GM18867 (cell line): ENCODE measurements at regions not wholly inside any gene's neighbourhood (a gene's known extent, or its start where the extent isn't known, plus 50 kb on each side); places are given as distances from the start of the nearest gene placed in this dataset.
"Not testable (repeated sequence)": the region's sequence is repeated elsewhere in the genome, so short reads cannot be mapped to it uniquely, and the experiment has no call there.

Experiments
- ATAC-seq: cut with Tn5 transposase; IDR thresholded peaks from one replicate; pipeline ENCODE4 v1.9.1; 2021; ENCODE audit warnings: mild to moderate bottlenecking, moderate library complexity; ENCODE audit not compliant: unreplicated experiment

- ATAC-seq = no peak
Observed at GRCh38 chr7:127530148-127530547, 55.2 kb downstream of the GCC1 start.

GRCh38 chr7:127527561-127527960 is 57.8 kb downstream of the GCC1 start:
- no peak for ATAC-seq

GRCh38 chr7:127525866-127526480 is 59.4 kb downstream of the GCC1 start:
- no peak for ATAC-seq

- no peak for ATAC-seq
Observed at GRCh38 chr7:127516320-127516719, 69.1 kb downstream of the GCC1 start.

- ATAC-seq = no peak
Observed at GRCh38 chr7:127514499-127514898, 70.9 kb downstream of the GCC1 start.

GRCh38 chr7:127513311-127513710 is 72.1 kb downstream of the GCC1 start:
- ATAC-seq = no peak

- no peak for ATAC-seq
Observed at GRCh38 chr7:127512663-127513062, 72.7 kb downstream of the GCC1 start.

GRCh38 chr7:127504715-127505114 is 80.7 kb downstream of the GCC1 start:
- ATAC-seq = no peak

GRCh38 chr7:127501817-127502216 is 83.6 kb downstream of the GCC1 start:
- no peak for ATAC-seq

GRCh38 chr7:127487381-127487780 is 94.9 kb upstream of the ZNF800 start:
- no peak for ATAC-seq

- ATAC-seq = no peak
Observed at GRCh38 chr7:127486654-127487053, 94.1 kb upstream of the ZNF800 start.

- no peak for ATAC-seq
Observed at GRCh38 chr7:127485482-127485881, 93.0 kb upstream of the ZNF800 start.

GRCh38 chr7:127484954-127485353 is 92.4 kb upstream of the ZNF800 start:
- ATAC-seq = no peak

- no peak for ATAC-seq
Observed at GRCh38 chr7:127478461-127478860, 86.0 kb upstream of the ZNF800 start.

GRCh38 chr7:127478024-127478355 is 85.5 kb upstream of the ZNF800 start:
- no peak for ATAC-seq

- ATAC-seq = no peak
Observed at GRCh38 chr7:127477295-127478023, 85.0 kb upstream of the ZNF800 start.

GRCh38 chr7:127476618-127477017 is 84.1 kb upstream of the ZNF800 start:
- no peak for ATAC-seq

GRCh38 chr7:127474457-127474856 is 81.9 kb upstream of the ZNF800 start:
- ATAC-seq = no peak

GRCh38 chr7:127473409-127473808 is 80.9 kb upstream of the ZNF800 start:
- no peak for ATAC-seq

- ATAC-seq = no peak
Observed at GRCh38 chr7:127460077-127460476, 67.6 kb upstream of the ZNF800 start.

GRCh38 chr7:127451258-127451657 is 58.8 kb upstream of the ZNF800 start:
- not testable (repeated sequence) for ATAC-seq

- no peak for ATAC-seq
Observed at GRCh38 chr7:127448566-127448965, 56.1 kb upstream of the ZNF800 start.
